ENCODE measurements at regions not wholly inside any gene's neighbourhood (a gene's known extent, or its start where the extent isn't known, plus 50 kb on each side); places are given as distances from the start of the nearest gene placed in this dataset.

DNA sequence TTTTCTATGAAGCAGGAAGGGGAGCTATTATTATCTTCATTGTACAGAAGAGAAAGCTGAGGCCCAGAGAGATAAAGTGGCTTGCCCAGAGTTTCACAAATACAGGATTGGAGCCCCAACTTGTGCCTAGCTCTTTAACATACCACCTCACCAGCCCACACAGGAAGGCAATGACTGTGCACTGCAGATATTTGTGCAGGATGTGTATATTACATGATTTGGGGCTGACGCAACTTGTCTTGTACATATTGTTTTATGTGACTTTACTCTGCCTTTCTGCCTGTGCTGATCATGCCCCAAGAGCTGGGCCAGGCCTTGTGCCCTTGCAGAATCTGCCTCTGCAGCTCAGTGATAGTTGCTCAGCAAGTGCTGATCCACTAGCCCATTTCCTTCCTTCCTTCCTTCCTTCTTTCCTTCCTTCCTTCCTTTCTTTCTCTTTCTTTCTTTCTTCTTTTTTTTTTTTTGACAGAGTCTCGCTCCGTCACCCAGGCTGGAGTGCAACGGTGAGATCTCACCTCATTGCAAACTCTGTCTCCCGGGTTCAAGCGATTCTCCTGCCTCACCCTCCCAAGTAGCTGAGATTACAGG is 106.6 kb upstream of the TBCA start:
- Histone ChIP-seq H3K27me3 (ENCODE audit: control insufficient read depth, insufficient read depth, low read length) (no peaks in the 10 kb centered on the region), H4K8ac (ENCODE audit: low read depth in 2 of 2, low read length in 2 of 2) (peak overlapping the region; percentile 30 to 86; a peak in 3 of 4 replicates), H3K14ac (replicated peaks; ENCODE audit: low read depth, low read length) (peak overlapping the region; percentile 13; the same call in 1 of the 2 replicates), H3K4ac (ENCODE audit: low read depth, low read length) (peak overlapping the region; percentile 77), H2BK20ac (ENCODE audit: low read depth, low read length) (peak overlapping the region; percentile 76), H3K23ac (ENCODE audit: low read depth, low read length) (peak overlapping the region; percentile 18; the same call in 1 of the 2 replicates), H3K79me1 (ENCODE audit: low read depth in 1 of 2, low read length in 2 of 2) (no peaks in the 10 kb centered on the region), H3K27ac (ENCODE audit: insufficient read depth, low read length) (peak overlapping the region; percentile 57), H4K5ac (ENCODE audit: low read depth, low read length) (peak overlapping the region; percentile 21; the same call in 1 of the 2 replicates), H2AK5ac (ENCODE audit: low read depth, low read length) (peak overlapping the region; percentile 18; the same call in 1 of the 2 replicates), H3K9ac (ENCODE audit: low read depth, low read length) (no peak overlapping the region), H2BK5ac (ENCODE audit: low read depth, low read length, poor library complexity, severe bottlenecking) (peak overlapping the region; percentile 84), H2AFZ (replicated peaks; ENCODE audit: low read length, poor library complexity) (peak overlapping the region; percentile 48), H3K4me1 (ENCODE audit: control insufficient read depth, insufficient read depth, low read length) (peaks cover 8% of the 10 kb centered on the region; the same call in 1 of the 2 replicates), H2BK120ac (ENCODE audit: low read depth, low read length) (peak overlapping the region; percentile 86), H3K56ac (ENCODE audit: extremely low read depth, insufficient read depth, low read length) (no peak overlapping the region), H3K18ac (ENCODE audit: low read depth, low read length) (peak overlapping the region; percentile 56), H2BK15ac (ENCODE audit: low read depth, low read length) (peak overlapping the region; percentile 4; the same call in 1 of the 3 replicates), H3K4me2 (ENCODE audit: low read depth, low read length) (no peak overlapping the region; the same call in 1 of the 2 replicates), H3K36me3 (ENCODE audit: control insufficient read depth, insufficient read depth, low read length) (no peaks in the 10 kb centered on the region), H4K91ac (ENCODE audit: insufficient read depth, low read depth, low read length) (peak overlapping the region; percentile 81), H3K9me3 (ENCODE audit: control insufficient read depth, insufficient read depth, low read length) (no peaks in the 10 kb centered on the region), H3K9me1 (ENCODE audit: insufficient read depth, low read length) (peaks cover 4% of the 10 kb centered on the region; the same call in 1 of the 2 replicates), H4K20me1 (ENCODE audit: insufficient read depth, low read length) (no peaks in the 10 kb centered on the region), H2AK9ac (replicated peaks; ENCODE audit: low read depth, low read length, poor library complexity) (no peak overlapping the region), H3K4me3 (ENCODE audit: insufficient read depth, low read depth, low read length) (no peak overlapping the region)
- intact Hi-C loops (cut with micrococcal nuclease) (no loop called here), in situ Hi-C loops (cut with MboI; ENCODE audit: low sequenced_read_pairs) (no loop called here), dilution Hi-C loops (cut with HindIII; ENCODE audit: low sequenced_read_pairs, unreplicated experiment) (no loop called here)
- TF ChIP-seq, protein P1, sequence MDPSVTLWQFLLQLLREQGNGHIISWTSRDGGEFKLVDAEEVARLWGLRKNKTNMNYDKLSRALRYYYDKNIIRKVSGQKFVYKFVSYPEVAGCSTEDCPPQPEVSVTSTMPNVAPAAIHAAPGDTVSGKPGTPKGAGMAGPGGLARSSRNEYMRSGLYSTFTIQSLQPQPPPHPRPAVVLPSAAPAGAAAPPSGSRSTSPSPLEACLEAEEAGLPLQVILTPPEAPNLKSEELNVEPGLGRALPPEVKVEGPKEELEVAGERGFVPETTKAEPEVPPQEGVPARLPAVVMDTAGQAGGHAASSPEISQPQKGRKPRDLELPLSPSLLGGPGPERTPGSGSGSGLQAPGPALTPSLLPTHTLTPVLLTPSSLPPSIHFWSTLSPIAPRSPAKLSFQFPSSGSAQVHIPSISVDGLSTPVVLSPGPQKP (IDR thresholded peaks at IDR 0.05; ENCODE audit: borderline replicate concordance, low read depth, low read length) = no peak
- TF ChIP-seq NFE2L2 (IDR thresholded peaks at IDR 0.05; ENCODE audit: low read depth, low read length) (peak; percentile 89), CEBPB (IDR thresholded peaks at IDR 0.05; ENCODE audit: low read depth, low read length) (peak; percentile 93), BHLHE40 (IDR thresholded peaks at IDR 0.05; ENCODE audit: low read depth, low read length) (no peak), FOS (IDR thresholded peaks at IDR 0.05; ENCODE audit: low read depth, low read length) (peak; percentile 77), MAFK (IDR thresholded peaks at IDR 0.05; ENCODE audit: low read depth, low read length) (peak; percentile 33; the same call in 1 of the 2 replicates)
- TF ChIP-seq, protein P2, sequence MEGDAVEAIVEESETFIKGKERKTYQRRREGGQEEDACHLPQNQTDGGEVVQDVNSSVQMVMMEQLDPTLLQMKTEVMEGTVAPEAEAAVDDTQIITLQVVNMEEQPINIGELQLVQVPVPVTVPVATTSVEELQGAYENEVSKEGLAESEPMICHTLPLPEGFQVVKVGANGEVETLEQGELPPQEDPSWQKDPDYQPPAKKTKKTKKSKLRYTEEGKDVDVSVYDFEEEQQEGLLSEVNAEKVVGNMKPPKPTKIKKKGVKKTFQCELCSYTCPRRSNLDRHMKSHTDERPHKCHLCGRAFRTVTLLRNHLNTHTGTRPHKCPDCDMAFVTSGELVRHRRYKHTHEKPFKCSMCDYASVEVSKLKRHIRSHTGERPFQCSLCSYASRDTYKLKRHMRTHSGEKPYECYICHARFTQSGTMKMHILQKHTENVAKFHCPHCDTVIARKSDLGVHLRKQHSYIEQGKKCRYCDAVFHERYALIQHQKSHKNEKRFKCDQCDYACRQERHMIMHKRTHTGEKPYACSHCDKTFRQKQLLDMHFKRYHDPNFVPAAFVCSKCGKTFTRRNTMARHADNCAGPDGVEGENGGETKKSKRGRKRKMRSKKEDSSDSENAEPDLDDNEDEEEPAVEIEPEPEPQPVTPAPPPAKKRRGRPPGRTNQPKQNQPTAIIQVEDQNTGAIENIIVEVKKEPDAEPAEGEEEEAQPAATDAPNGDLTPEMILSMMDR (conservative IDR thresholded peaks at IDR 0.05; ENCODE audit: low read depth, low read length) = no peak
- ATAC-seq (ENCODE audit: low read depth) (peak; percentile 78), DNase-seq (peak; percentile 92)
- BruUV-seq (replicated peaks) = no TSS peak
- ChIA-PET POLR2A (ENCODE audit: unreplicated experiment) (no interaction called here), CTCF (interaction anchor here (0.6 kb wide), 1 partner anchor 444 kb away, joined by 3 read pairs; no protein-coding TSS in a partner anchor)
- no CpG with 5 or more reads among the region's 6 CpGs for WGBS, 2 experiments (ENCODE audit: extremely low coverage in 2 of 2, insufficient read length in 1 of 2)

All from IMR-90 (cell line).